ENCODE measurements at regions not wholly inside any gene's neighbourhood (a gene's known extent, or its start where the extent isn't known, plus 50 kb on each side); places are given as distances from the start of the nearest gene placed in this dataset.

- Histone ChIP-seq H3K9me3 (ENCODE audit: low read length) (no peaks in the 10 kb centered on the region), H3K36me3 (ENCODE audit: insufficient read depth, low read length) (no peaks in the 10 kb centered on the region), H3K27ac (ENCODE audit: low read depth, low read length) (no peak overlapping the region), H3K4me1 (ENCODE audit: insufficient read depth, low read length) (no peaks in the 10 kb centered on the region), H3K27me3 (ENCODE audit: insufficient read depth, low read length, poor library complexity, severe bottlenecking) (no peaks in the 10 kb centered on the region), H3K4me3 (ENCODE audit: low read length) (no peak overlapping the region)
- no peaks in the 10 kb centered on the region for H3K27me3 Mint-ChIP-seq
- H3K4me3 Mint-ChIP-seq: no peak overlapping the region
- H3K27ac Mint-ChIP-seq: no peak overlapping the region
- H3K36me3 Mint-ChIP-seq: no peaks in the 10 kb centered on the region
- DNase-seq: no peak
- POLR2A ChIA-PET: no interaction called here
- peaks cover 0 to 2% (median 0%) of the 10 kb centered on the region in 5 donors for H3K9me3 Mint-ChIP-seq
- CTCF ChIA-PET: no interaction called here
- H3K4me1 Mint-ChIP-seq: no peaks in the 10 kb centered on the region
Measured at GRCh38 chr3:180319461-180319860, 282.5 kb upstream of the TTC14 start.

- Mint-ChIP-seq H3K4me1 (no peaks in the 10 kb centered on the region), H3K27me3 (no peaks in the 10 kb centered on the region), H3K9me3 (peaks cover 0 to 3% (median 0%) of the 10 kb centered on the region in 5 donors), H3K27ac (no peak overlapping the region), H3K4me3 (no peak overlapping the region), H3K36me3 (no peaks in the 10 kb centered on the region)
- H3K27me3 ChIP-seq (ENCODE audit: insufficient read depth, low read length, poor library complexity, severe bottlenecking): no peaks in the 10 kb centered on the region
- H3K4me3 ChIP-seq (ENCODE audit: low read length): no peak overlapping the region
- no peaks in the 10 kb centered on the region for H3K36me3 ChIP-seq (ENCODE audit: insufficient read depth, low read length)
- no peak overlapping the region for H3K27ac ChIP-seq (ENCODE audit: low read depth, low read length)
- no peak for DNase-seq
- ChIA-PET POLR2A (no interaction called here), CTCF (no interaction called here)
- H3K9me3 ChIP-seq (ENCODE audit: low read length): no peaks in the 10 kb centered on the region
- H3K4me1 ChIP-seq (ENCODE audit: insufficient read depth, low read length): no peaks in the 10 kb centered on the region
Measured at GRCh38 chr3:180320631-180321030, 281.3 kb upstream of the TTC14 start.

- no peak for DNase-seq
- ChIA-PET POLR2A (no interaction called here), CTCF (no interaction called here)
- Mint-ChIP-seq H3K9me3 (peaks cover 0 to 3% (median 0%) of the 10 kb centered on the region in 5 donors), H3K27ac (no peak overlapping the region), H3K4me1 (no peaks in the 10 kb centered on the region), H3K4me3 (no peak overlapping the region), H3K36me3 (no peaks in the 10 kb centered on the region), H3K27me3 (no peaks in the 10 kb centered on the region)
- no peak overlapping the region for H3K4me3 ChIP-seq (ENCODE audit: low read length)
- H3K4me1 ChIP-seq (ENCODE audit: insufficient read depth, low read length): no peaks in the 10 kb centered on the region
- H3K9me3 ChIP-seq (ENCODE audit: low read length): no peaks in the 10 kb centered on the region
- no peaks in the 10 kb centered on the region for H3K27me3 ChIP-seq (ENCODE audit: insufficient read depth, low read length, poor library complexity, severe bottlenecking)
- no peaks in the 10 kb centered on the region for H3K36me3 ChIP-seq (ENCODE audit: insufficient read depth, low read length)
- H3K27ac ChIP-seq (ENCODE audit: low read depth, low read length): no peak overlapping the region
Measured at GRCh38 chr3:180321534-180321933, 280.4 kb upstream of the TTC14 start.

DNA sequence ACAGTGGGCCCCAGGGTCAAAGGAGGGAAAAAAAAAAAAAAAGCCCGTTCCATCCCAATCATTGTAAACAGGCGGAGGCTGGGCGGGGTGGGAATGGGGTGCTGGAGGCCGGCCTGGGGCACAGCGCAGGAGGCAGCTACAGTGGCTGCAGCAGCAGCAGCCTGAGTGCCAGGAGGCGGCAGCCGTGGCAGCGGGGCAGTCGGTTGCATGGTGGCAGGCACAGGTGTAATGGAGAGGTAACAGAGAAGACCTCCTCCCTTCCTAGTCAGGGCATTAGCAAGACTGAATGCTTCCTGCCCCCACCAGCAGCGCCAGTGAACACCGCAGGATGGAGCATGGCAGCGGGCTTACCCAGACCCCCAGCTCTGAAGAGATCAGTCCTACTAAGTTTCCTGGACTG lies 279.1 kb upstream of the TTC14 start:
- Mint-ChIP-seq H3K27ac (no peak overlapping the region), H3K36me3 (no peaks in the 10 kb centered on the region), H3K9me3 (peaks cover 0 to 3% (median 0%) of the 10 kb centered on the region in 5 donors), H3K4me3 (no peak overlapping the region), H3K27me3 (no peaks in the 10 kb centered on the region), H3K4me1 (no peaks in the 10 kb centered on the region)
- POLR2A ChIA-PET: no interaction called here
- Histone ChIP-seq H3K4me3 (ENCODE audit: low read length) (no peak overlapping the region), H3K9me3 (ENCODE audit: low read length) (no peaks in the 10 kb centered on the region), H3K27me3 (ENCODE audit: insufficient read depth, low read length, poor library complexity, severe bottlenecking) (no peaks in the 10 kb centered on the region), H3K36me3 (ENCODE audit: insufficient read depth, low read length) (no peaks in the 10 kb centered on the region), H3K4me1 (ENCODE audit: insufficient read depth, low read length) (no peaks in the 10 kb centered on the region), H3K27ac (ENCODE audit: low read depth, low read length) (no peak overlapping the region)
- CTCF ChIA-PET: interaction anchor here (1.3 kb wide), 1 partner anchor 13 kb away, joined by 3 read pairs; no protein-coding TSS in a partner anchor
- no peak for DNase-seq

GRCh38 chr3:180324791-180325190 lies 277.2 kb upstream of the TTC14 start:
- POLR2A ChIA-PET: no interaction called here
- peaks cover 0 to 3% (median 0%) of the 10 kb centered on the region in 5 donors for H3K9me3 Mint-ChIP-seq
- H3K4me1 ChIP-seq (ENCODE audit: insufficient read depth, low read length): no peaks in the 10 kb centered on the region

GRCh38 chr3:180325533-180325932 lies 276.4 kb upstream of the TTC14 start:
- Mint-ChIP-seq H3K9me3 (peaks cover 0 to 3% (median 0%) of the 10 kb centered on the region in 5 donors), H3K27me3 (peaks cover 0 to 3% of the 10 kb centered on the region in 2 donors), H3K4me1 (no peaks in the 10 kb centered on the region), H3K4me3 (no peak overlapping the region), H3K36me3 (no peaks in the 10 kb centered on the region), H3K27ac (no peak overlapping the region)
- POLR2A ChIA-PET: no interaction called here
- Histone ChIP-seq H3K27ac (ENCODE audit: low read depth, low read length) (no peak overlapping the region), H3K4me1 (ENCODE audit: insufficient read depth, low read length) (no peaks in the 10 kb centered on the region), H3K36me3 (ENCODE audit: insufficient read depth, low read length) (no peaks in the 10 kb centered on the region), H3K9me3 (ENCODE audit: low read length) (no peaks in the 10 kb centered on the region), H3K4me3 (ENCODE audit: low read length) (no peak overlapping the region), H3K27me3 (ENCODE audit: insufficient read depth, low read length, poor library complexity, severe bottlenecking) (no peaks in the 10 kb centered on the region)
- no peak for DNase-seq
- CTCF ChIA-PET: no interaction called here

More at GRCh38 chr3:180324791-180325190, 277.2 kb upstream of the TTC14 start:
- Mint-ChIP-seq H3K27me3 (peaks cover 0 to 3% of the 10 kb centered on the region in 2 donors), H3K4me3 (no peak overlapping the region), H3K4me1 (no peaks in the 10 kb centered on the region), H3K36me3 (no peaks in the 10 kb centered on the region), H3K27ac (no peak overlapping the region)
- H3K36me3 ChIP-seq (ENCODE audit: insufficient read depth, low read length): no peaks in the 10 kb centered on the region
- no peaks in the 10 kb centered on the region for H3K27me3 ChIP-seq (ENCODE audit: insufficient read depth, low read length, poor library complexity, severe bottlenecking)
- no peak overlapping the region for H3K27ac ChIP-seq (ENCODE audit: low read depth, low read length)
- no peaks in the 10 kb centered on the region for H3K9me3 ChIP-seq (ENCODE audit: low read length)
- no peak for DNase-seq
- CTCF ChIA-PET: no interaction called here
- no peak overlapping the region for H3K4me3 ChIP-seq (ENCODE audit: low read length)

- no peaks in the 10 kb centered on the region for H3K4me1 ChIP-seq (ENCODE audit: insufficient read depth, low read length)
- Mint-ChIP-seq H3K4me1 (no peaks in the 10 kb centered on the region), H3K9me3 (peaks cover 0 to 3% (median 0%) of the 10 kb centered on the region in 5 donors), H3K27ac (no peak overlapping the region), H3K4me3 (no peak overlapping the region), H3K27me3 (peaks cover 0 to 3% of the 10 kb centered on the region in 2 donors), H3K36me3 (no peaks in the 10 kb centered on the region)
- ChIA-PET CTCF (no interaction called here), POLR2A (no interaction called here)
- no peak overlapping the region for H3K27ac ChIP-seq (ENCODE audit: low read depth, low read length)
- no peaks in the 10 kb centered on the region for H3K36me3 ChIP-seq (ENCODE audit: insufficient read depth, low read length)
- DNase-seq: no peak
- no peaks in the 10 kb centered on the region for H3K27me3 ChIP-seq (ENCODE audit: insufficient read depth, low read length, poor library complexity, severe bottlenecking)
- no peaks in the 10 kb centered on the region for H3K9me3 ChIP-seq (ENCODE audit: low read length)
- H3K4me3 ChIP-seq (ENCODE audit: low read length): no peak overlapping the region
Measured at GRCh38 chr3:180325958-180326357, 276.0 kb upstream of the TTC14 start.

- H3K27ac Mint-ChIP-seq: peak overlapping the region in 1 of 8 donors; percentile 25
- H3K9me3 Mint-ChIP-seq: peaks cover 0 to 5% (median 2%) of the 10 kb centered on the region in 5 donors
- no peaks in the 10 kb centered on the region for H3K9me3 ChIP-seq (ENCODE audit: low read length)
- H3K27me3 Mint-ChIP-seq: peaks cover 0 to 3% of the 10 kb centered on the region in 2 donors
- ChIA-PET POLR2A (no interaction called here), CTCF (no interaction called here)
- H3K36me3 ChIP-seq (ENCODE audit: insufficient read depth, low read length): no peaks in the 10 kb centered on the region
- no peaks in the 10 kb centered on the region for H3K27me3 ChIP-seq (ENCODE audit: insufficient read depth, low read length, poor library complexity, severe bottlenecking)
- no peak overlapping the region for H3K4me3 Mint-ChIP-seq
- H3K4me3 ChIP-seq (ENCODE audit: low read length): no peak overlapping the region
- no peaks in the 10 kb centered on the region for H3K4me1 Mint-ChIP-seq
- no peaks in the 10 kb centered on the region for H3K36me3 Mint-ChIP-seq
- no peaks in the 10 kb centered on the region for H3K4me1 ChIP-seq (ENCODE audit: insufficient read depth, low read length)
- DNase-seq: no peak
- H3K27ac ChIP-seq (ENCODE audit: low read depth, low read length): no peak overlapping the region
Measured at GRCh38 chr3:180329187-180329586, 272.8 kb upstream of the TTC14 start.

GRCh38 chr3:180329847-180330246 lies 272.1 kb upstream of the TTC14 start:
- H3K27ac ChIP-seq (ENCODE audit: low read depth, low read length): no peak overlapping the region
- H3K4me1 ChIP-seq (ENCODE audit: insufficient read depth, low read length): no peaks in the 10 kb centered on the region
- no peak overlapping the region for H3K4me3 ChIP-seq (ENCODE audit: low read length)
- ChIA-PET POLR2A (no interaction called here), CTCF (no interaction called here)
- Mint-ChIP-seq H3K9me3 (peaks cover 0 to 5% (median 2%) of the 10 kb centered on the region in 5 donors), H3K4me1 (no peaks in the 10 kb centered on the region), H3K27me3 (peaks cover 0 to 3% of the 10 kb centered on the region in 2 donors), H3K36me3 (no peaks in the 10 kb centered on the region), H3K27ac (no peak overlapping the region), H3K4me3 (no peak overlapping the region)
- H3K36me3 ChIP-seq (ENCODE audit: insufficient read depth, low read length): no peaks in the 10 kb centered on the region
- no peaks in the 10 kb centered on the region for H3K9me3 ChIP-seq (ENCODE audit: low read length)
- DNase-seq: no peak
- no peaks in the 10 kb centered on the region for H3K27me3 ChIP-seq (ENCODE audit: insufficient read depth, low read length, poor library complexity, severe bottlenecking)
